NCI-H146 treated with DMSO at 0.1 percent for 48 hours (cell line): ENCODE measurements at regions not wholly inside any gene's neighbourhood (a gene's known extent, or its start where the extent isn't known, plus 50 kb on each side); places are given as distances from the start of the nearest gene placed in this dataset.
"Not testable (repeated sequence)": the region's sequence is repeated elsewhere in the genome, so short reads cannot be mapped to it uniquely, and the experiment has no call there.

ENCODE experiments used
- DNase-seq: peaks from one replicate; lab custom pipeline; 2025; ENCODE audit not compliant: unreplicated experiment; lab: John Stamatoyannopoulos, UW

- DNase-seq = no peak
Measured at GRCh38 chr13:44853641-44854040, 135.6 kb downstream of the NUFIP1 start.

GRCh38 chr13:44848920-44849676 is 140.2 kb downstream of the NUFIP1 start:
- DNase-seq = no peak

DNA sequence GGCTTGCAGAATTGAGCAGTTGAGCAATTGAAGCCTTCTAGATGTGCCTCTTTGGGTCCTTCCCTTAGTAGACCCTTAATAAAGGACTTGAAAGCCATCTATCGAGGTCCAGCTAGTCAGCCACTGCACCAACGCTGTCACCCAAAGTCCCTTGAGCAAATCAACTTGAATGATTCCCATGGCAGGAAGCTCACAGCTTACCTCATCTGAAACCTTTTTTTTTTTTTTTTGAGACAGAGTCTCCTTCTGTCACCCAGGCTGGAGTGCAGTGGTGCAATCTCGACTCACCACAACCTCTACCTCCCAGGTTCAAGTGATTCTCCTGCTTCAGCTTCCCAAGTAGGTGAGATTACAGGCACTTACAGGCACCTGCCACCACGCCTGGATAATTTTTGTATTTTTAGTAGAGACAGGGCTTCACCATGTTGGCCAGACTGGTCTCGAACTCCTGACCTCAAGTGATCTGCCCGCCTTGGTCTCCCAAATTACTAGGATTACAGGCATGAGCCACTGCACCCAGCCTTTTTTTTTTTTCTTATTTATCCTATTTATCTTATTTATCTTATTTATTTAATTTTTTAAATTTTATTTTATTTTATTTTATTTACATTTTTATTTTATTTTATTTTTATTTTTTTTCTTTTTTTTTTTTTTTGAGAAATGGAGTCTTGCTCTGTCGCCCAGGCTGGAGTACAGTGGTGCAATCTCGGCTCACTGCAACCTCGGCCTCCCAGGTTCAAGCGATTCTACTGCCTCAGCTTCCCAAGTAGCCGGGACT is 143.8 kb downstream of the NUFIP1 start:
- not testable (repeated sequence) for DNase-seq

DNA sequence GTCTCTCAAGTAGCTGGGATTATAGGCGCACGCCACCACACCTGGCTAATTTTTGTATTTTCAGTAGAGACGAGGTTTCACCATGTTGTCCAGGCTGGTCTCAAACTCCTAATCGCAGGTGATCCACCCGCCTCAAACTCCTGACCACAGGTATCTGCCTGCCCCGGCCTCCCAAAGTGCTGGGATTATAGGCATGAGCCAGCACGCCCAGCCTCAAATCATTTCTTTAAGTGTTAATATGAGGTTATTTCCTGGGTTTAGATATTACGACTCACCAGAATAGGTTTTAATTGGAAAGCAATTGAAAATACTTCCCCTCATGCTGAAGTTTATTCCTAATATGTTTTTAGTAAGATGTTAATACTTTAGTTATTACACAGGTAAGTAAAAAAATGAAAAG is 144.5 kb downstream of the NUFIP1 start:
- no peak for DNase-seq

- DNase-seq = no peak
Measured at GRCh38 chr13:44843403-44843802, 145.9 kb downstream of the NUFIP1 start.

- DNase-seq = no peak
Measured at GRCh38 chr13:44842158-44842557, 147.1 kb downstream of the NUFIP1 start.

GRCh38 chr13:44840131-44840530 is 149.1 kb downstream of the NUFIP1 start:
- no peak for DNase-seq

- no peak for DNase-seq
Measured at GRCh38 chr13:44837250-44837649, 152.0 kb downstream of the NUFIP1 start.

DNA sequence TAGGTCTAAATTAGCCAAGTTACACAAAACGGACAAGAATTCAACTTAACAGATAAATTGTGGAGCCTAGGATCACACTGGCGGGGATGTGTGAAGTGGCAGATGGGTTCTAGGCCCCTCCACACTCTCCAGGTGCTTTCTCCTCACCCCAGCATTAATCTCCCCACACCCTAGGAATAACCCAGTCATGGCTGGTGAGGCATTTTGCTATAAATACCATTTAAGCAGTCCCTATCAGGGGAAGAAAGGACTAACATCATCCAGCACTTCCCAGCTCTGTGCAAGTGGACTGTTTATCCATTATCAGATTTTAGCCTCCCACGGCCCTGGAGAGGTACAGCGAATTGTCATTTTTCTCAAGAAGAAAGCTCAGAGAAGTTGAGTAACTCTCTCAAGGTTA is 154.9 kb downstream of the NUFIP1 start:
- no peak for DNase-seq

DNA sequence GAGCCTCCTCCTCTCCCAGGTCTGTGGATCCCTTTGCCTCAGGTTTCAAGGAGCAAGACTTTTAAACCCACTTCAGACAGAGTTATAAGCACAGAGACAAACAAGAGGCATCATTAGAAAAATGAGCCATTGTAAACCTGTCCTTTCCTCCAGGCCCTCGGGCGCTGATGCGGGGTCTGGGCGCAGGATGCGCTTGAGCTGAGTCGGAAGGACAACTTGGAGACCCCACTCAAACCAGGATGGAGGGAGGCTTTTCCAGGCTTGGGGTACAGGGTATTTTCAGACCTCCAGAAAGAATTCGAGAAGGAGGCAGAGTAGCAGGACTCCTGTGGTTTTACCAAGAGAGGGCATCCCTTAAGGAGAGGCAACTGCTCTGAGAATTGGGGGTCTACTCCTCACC is 155.6 kb downstream of the NUFIP1 start:
- no peak for DNase-seq

DNA sequence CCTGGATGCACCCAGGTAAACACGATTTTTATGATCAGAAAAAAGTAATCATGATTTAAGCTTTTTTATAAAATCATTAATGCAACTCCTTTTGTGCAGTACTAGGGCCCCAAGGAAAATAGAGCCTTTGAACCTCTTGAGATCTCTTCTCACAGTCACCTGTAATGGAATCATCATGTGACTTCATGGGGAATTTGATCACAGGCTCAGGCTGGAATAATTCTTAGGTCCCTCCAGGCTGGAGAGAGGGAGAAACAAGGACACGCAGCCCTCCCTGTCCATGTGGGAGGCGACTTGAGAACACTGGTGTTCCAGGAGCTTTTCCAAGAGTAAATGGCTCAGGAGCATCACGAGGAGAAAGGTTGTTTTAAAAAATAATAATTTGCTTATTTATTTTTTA is 156.1 kb downstream of the NUFIP1 start:
- no peak for DNase-seq

GRCh38 chr13:44826591-44827350 is 162.5 kb downstream of the NUFIP1 start:
- DNase-seq = no peak

- no peak for DNase-seq
Measured at GRCh38 chr13:44825953-44826352, 163.3 kb downstream of the NUFIP1 start.

- DNase-seq = not testable (repeated sequence)
Measured at GRCh38 chr13:44823555-44823954, 165.7 kb downstream of the NUFIP1 start.

- DNase-seq = no peak
Measured at GRCh38 chr13:44822291-44822690, 167.0 kb downstream of the NUFIP1 start.

GRCh38 chr13:44819772-44820171 is 169.5 kb downstream of the NUFIP1 start:
- no peak for DNase-seq

GRCh38 chr13:44819245-44819644 is 170.0 kb downstream of the NUFIP1 start:
- DNase-seq = peak; percentile 54

DNA sequence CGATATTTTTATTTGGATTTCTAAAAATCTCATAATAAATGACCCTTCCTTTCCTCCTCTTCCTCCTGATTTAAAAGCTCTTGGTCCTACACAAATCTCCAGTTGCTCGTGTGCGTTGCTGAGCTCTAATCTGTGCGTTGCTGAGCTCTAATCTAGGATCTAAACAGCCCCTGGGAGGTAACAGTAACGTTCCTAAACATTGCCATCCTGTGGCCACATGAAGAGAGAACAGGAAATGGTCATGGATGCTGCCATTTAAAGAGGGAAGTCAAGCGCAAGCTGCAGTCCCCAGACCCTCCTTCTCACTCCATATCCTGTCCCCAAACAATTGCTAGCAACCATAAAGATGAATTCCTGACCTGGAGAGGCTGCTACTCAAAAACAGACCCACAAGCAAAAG is 170.8 kb downstream of the NUFIP1 start:
- peak; percentile 9 for DNase-seq

- no peak for DNase-seq
Measured at GRCh38 chr13:44818016-44818415, 171.3 kb downstream of the NUFIP1 start.

DNA sequence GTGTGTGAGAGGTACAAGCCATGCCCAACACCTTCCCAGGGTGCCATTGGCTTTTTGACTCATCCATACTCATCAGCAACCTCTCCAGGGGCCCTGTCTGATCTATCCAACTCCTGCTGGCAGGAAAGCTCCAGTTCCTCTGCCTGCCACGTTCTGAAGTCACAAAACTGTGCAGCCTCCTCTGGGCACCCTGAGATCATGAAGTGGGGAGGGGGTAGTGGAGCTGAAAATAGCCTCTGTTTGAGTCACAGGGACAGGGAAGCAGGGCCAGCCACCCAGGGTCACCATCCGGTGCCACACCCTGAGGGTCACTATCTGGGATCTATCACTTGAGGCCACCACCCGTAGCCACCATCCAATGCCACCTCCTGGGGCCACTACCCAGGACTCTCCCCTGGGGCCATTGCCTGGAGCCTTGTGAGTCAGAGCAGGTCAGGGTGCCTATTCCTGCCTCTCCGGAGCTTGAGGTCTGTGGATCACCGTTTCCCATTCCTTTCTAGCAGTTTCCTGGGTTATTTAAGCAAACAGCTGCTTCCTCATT is 172.1 kb downstream of the NUFIP1 start:
- DNase-seq = no peak

GRCh38 chr13:44816701-44817100 is 172.6 kb downstream of the NUFIP1 start:
- DNase-seq = no peak
